ENCODE measurements at regions not wholly inside any gene's neighbourhood (a gene's known extent, or its start where the extent isn't known, plus 50 kb on each side); places are given as distances from the start of the nearest gene placed in this dataset.

GRCh38 chr17:71349908-71350600, 770.8 kb upstream of the SOX9 start:
- no peak overlapping the region for H3K4me3 Mint-ChIP-seq
- no peaks in the 10 kb centered on the region for H3K4me1 Mint-ChIP-seq
- H3K9me3 Mint-ChIP-seq: peaks cover 14% of the 10 kb centered on the region
- TF ChIP-seq, protein P1, sequence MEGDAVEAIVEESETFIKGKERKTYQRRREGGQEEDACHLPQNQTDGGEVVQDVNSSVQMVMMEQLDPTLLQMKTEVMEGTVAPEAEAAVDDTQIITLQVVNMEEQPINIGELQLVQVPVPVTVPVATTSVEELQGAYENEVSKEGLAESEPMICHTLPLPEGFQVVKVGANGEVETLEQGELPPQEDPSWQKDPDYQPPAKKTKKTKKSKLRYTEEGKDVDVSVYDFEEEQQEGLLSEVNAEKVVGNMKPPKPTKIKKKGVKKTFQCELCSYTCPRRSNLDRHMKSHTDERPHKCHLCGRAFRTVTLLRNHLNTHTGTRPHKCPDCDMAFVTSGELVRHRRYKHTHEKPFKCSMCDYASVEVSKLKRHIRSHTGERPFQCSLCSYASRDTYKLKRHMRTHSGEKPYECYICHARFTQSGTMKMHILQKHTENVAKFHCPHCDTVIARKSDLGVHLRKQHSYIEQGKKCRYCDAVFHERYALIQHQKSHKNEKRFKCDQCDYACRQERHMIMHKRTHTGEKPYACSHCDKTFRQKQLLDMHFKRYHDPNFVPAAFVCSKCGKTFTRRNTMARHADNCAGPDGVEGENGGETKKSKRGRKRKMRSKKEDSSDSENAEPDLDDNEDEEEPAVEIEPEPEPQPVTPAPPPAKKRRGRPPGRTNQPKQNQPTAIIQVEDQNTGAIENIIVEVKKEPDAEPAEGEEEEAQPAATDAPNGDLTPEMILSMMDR (IDR thresholded peaks at IDR 0.05; ENCODE audit: unreplicated experiment): no peak
- DNase-seq (ENCODE audit: low spot score in 2 of 2, unreplicated experiment in 2 of 2): no peak
- no peak overlapping the region for H3K27ac Mint-ChIP-seq
- peaks cover 2% of the 10 kb centered on the region for H3K36me3 Mint-ChIP-seq
- H3K27me3 Mint-ChIP-seq (ENCODE audit: low read depth): no peaks in the 10 kb centered on the region

- H3K27ac Mint-ChIP-seq: no peak overlapping the region
- H3K9me3 Mint-ChIP-seq: peaks cover 18% of the 10 kb centered on the region
Measured at GRCh38 chr17:71360301-71360700, 760.5 kb upstream of the SOX9 start.

DNA sequence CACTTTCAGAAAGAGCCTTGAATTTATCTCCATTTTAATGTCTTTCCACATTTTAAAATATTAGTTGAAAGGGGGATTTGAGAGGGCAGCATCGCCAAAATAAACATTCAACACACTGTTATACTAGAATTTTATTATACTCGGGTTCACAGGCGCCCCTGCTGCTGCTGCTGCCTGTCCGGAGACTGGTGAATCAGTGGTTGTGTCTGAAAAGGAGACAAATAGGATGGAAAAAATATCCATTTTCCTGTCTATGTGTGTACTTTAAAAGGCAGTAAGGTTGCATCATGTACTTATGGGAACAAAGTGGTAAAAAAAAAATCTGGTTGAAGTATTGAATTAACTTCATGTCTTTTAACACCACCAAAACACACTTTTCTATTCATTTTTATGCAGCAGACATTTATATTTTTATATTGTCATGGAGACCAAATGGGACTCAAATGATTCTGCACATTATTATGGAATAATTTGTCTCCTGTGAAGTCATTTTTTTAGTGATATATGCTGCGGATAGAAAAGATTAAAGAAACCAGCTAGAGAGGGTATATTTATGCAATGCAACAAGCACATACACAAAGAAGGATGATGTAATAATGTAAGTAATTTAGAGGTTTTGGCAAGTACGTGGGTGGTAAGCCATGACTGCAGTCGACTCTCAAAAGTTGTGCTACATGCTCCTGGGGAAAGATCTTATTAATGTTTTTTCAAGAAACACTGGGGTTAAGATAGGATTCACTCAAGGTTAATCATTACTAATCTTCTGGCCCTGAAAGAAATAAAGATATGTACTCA, 759.0 kb upstream of the SOX9 start:
- H3K4me3 Mint-ChIP-seq: no peak overlapping the region
- H3K36me3 Mint-ChIP-seq: peaks cover 2% of the 10 kb centered on the region
- TF ChIP-seq, protein P1 (IDR thresholded peaks at IDR 0.05; ENCODE audit: unreplicated experiment): no peak
- peaks cover 18% of the 10 kb centered on the region for H3K9me3 Mint-ChIP-seq
- no peaks in the 10 kb centered on the region for H3K27me3 Mint-ChIP-seq (ENCODE audit: low read depth)
- H3K4me1 Mint-ChIP-seq: peaks cover 17% of the 10 kb centered on the region
- DNase-seq (ENCODE audit: low spot score in 2 of 2, unreplicated experiment in 2 of 2): no peak
- peak overlapping the region; percentile 21 for H3K27ac Mint-ChIP-seq

More at GRCh38 chr17:71360301-71360700, 760.5 kb upstream of the SOX9 start:
- TF ChIP-seq, protein P1 (IDR thresholded peaks at IDR 0.05; ENCODE audit: unreplicated experiment): no peak
- H3K27me3 Mint-ChIP-seq (ENCODE audit: low read depth): no peaks in the 10 kb centered on the region
- no peak overlapping the region for H3K4me3 Mint-ChIP-seq
- DNase-seq (ENCODE audit: low spot score in 2 of 2, unreplicated experiment in 2 of 2): no peak
- peaks cover 2% of the 10 kb centered on the region for H3K36me3 Mint-ChIP-seq
- peaks cover 17% of the 10 kb centered on the region for H3K4me1 Mint-ChIP-seq

DNA sequence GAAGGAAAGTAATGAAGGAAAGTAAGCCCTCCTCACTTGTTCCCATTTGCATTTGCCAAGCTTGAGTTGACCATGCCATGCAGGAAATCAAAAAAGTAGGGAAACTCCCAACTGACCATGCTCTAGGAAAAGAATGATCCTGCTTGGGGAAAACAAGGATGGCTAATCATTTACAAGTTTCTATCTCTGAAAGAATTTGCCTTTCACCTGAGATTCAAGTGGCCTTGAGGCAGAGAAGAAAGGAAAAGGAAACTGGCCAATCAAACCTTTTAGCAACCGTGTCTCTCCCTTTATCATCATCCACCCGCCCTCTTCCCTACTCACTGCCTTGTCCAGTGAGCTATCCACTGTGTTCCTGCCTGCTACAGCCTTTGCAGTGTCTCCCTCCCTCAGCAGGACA, 757.2 kb upstream of the SOX9 start:
- H3K27me3 Mint-ChIP-seq (ENCODE audit: low read depth): no peaks in the 10 kb centered on the region
- no peak for DNase-seq (ENCODE audit: low spot score in 2 of 2, unreplicated experiment in 2 of 2)
- H3K27ac Mint-ChIP-seq: no peak overlapping the region
- TF ChIP-seq, protein P1 (IDR thresholded peaks at IDR 0.05; ENCODE audit: unreplicated experiment): no peak
- H3K36me3 Mint-ChIP-seq: no peaks in the 10 kb centered on the region
- peaks cover 17% of the 10 kb centered on the region for H3K4me1 Mint-ChIP-seq
- no peak overlapping the region for H3K4me3 Mint-ChIP-seq
- H3K9me3 Mint-ChIP-seq: peaks cover 16% of the 10 kb centered on the region

DNA sequence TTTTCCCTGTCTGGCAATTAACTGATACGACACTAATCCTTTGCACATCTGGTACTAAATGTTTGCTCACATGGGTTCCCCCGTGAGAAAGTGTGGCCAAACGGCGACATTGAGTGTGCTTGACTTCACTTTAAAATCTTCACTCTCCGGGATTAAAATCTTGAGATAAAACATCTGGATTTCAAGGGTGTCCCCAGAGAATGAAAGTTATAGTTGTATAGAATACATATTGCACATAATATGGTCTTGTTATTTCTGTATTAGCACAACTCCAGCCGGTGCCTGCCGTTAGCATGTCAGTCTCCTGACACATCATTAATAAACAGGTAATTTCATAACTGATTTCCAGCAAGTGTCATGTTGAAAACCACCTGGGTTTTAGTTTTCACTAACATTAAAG, 749.0 kb upstream of the SOX9 start:
- no peaks in the 10 kb centered on the region for H3K36me3 Mint-ChIP-seq
- no peak overlapping the region for H3K4me3 Mint-ChIP-seq
- no peaks in the 10 kb centered on the region for H3K27me3 Mint-ChIP-seq (ENCODE audit: low read depth)
- no peak for DNase-seq (ENCODE audit: low spot score in 2 of 2, unreplicated experiment in 2 of 2)
- peaks cover 8% of the 10 kb centered on the region for H3K9me3 Mint-ChIP-seq
- TF ChIP-seq, protein P1 (IDR thresholded peaks at IDR 0.05; ENCODE audit: unreplicated experiment): no peak
- no peak overlapping the region for H3K27ac Mint-ChIP-seq
- H3K4me1 Mint-ChIP-seq: peaks cover 3% of the 10 kb centered on the region
